Skin of body (tissue), 1 donor: ENCODE measurements at regions not wholly inside any gene's neighbourhood (a gene's known extent, or its start where the extent isn't known, plus 50 kb on each side); places are given as distances from the start of the nearest gene placed in this dataset.
A peak's percentile ranks its signal among the peaks of the same experiment; 100 is the strongest.

Experiments
- DNase-seq: peaks from one replicate; lab custom pipeline; 2025; lab: John Stamatoyannopoulos, UW

GRCh38 chr5:15447209-15447608 is 52.8 kb upstream of the FBXL7 start:
- DNase-seq, result no peak

DNA sequence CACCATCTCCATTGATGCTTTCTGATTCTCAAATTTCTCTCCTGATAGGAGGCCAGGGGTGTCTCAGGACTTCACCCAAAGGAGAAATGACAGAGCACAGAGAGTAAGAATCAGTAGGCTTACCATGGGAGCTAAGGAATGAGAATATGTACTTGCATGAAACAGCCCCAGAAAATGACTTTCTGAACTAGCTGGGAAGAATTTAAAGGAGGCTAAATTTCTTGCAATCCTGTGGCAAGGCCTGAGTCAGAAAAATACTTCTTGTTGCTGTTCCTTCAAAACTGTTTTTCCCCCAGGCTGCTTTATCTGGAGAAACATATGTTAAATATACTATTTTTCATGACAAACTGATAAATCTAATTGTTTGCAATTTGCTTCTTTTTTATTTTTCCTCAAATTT is 53.4 kb upstream of the FBXL7 start:
- no peak for DNase-seq

DNA sequence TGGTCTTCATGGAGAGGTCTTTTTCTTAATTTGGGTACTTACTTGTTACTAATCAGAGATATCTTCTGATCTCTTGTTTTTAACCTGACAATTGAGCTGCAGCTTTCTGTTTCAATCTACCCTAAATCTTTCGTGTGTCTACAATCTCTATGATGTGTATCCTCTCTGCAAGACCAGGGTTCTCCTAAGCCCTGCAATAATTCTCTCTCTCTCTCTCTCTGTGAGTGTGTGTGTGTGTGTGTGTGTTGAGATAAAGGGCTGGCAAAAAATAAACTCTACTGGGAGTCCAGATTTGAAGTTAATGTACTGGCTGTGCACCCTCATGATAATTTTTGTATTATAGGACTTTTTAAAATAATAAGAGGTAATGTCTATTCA is 57.8 kb upstream of the FBXL7 start:
- DNase-seq, result no peak

DNA sequence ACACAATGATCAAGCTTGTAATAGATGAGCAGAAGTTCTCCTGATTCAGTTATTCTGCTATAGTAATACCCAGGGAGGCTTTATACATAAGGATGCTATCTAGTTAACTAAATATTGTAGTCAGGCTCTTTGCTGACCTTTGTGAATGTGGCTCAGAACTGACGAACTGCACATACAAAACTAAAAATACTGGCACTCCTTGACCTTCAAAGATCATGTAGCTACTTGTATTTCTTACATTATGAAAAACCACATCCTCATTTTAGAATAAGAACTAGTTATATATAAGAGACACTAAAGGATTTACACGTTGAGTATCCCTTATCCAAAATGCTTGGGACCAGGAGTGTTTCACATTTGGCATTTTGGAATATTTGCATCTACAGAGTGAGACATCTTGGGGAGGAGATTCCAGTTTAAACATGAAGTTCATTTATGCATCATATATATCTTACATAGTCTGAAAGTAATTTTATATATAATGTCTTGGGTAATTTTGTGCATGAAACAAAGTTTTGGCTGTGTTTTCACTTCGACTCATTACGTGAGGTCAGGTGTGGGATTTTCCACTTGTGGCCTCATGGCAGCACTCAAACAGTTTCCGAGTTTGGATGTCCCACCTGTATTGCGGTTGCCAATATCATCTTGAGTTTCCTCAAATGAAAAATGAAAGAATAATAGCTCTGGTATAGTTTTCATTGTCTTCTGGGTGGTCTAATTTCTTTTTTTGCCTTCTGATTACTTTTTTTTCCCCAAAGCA is 58.4 kb upstream of the FBXL7 start:
- DNase-seq, result no peak

- no peak for DNase-seq
Measured at GRCh38 chr5:15440434-15440833, 59.5 kb upstream of the FBXL7 start.

- peak; percentile 19 for DNase-seq
Measured at GRCh38 chr5:15439801-15440200, 60.2 kb upstream of the FBXL7 start.

DNA sequence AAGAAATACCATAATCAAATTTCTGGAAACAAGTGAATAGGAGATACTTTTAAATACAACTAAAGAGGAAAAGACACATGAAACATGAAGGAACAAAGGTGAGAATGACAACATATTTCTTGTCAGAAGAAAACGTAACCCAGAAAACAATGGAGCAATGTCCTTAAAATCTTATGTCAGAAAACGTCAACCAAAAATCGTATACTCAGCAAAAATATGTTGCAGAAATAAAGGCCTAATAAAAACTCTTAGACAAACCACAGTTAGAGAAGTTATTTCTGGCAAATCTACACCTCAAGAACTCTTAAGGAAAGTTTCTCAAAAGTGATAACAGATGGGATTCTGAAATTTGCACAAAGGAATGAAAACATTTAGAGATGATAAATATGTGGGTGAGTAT is 66.3 kb upstream of the FBXL7 start:
- DNase-seq, result no peak

DNA sequence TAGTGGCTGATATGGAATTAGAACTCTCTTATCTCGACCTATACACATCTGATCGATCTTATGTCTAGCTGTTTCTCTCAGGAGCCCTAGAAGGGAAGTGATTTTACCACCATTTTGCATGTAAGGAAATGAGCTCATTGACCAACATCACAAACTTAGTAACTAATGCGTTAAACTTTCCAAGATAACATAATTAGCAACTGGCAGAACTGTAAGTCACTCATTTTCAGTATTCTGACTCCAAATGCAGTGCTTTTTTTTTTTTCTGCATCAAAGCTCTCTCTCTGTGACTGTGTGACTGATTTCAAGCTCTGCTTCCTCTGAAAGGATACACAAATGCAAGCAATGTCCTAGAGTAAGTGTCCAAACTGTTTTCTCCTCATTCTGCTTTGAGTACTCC is 68.1 kb upstream of the FBXL7 start:
- no peak for DNase-seq

DNA sequence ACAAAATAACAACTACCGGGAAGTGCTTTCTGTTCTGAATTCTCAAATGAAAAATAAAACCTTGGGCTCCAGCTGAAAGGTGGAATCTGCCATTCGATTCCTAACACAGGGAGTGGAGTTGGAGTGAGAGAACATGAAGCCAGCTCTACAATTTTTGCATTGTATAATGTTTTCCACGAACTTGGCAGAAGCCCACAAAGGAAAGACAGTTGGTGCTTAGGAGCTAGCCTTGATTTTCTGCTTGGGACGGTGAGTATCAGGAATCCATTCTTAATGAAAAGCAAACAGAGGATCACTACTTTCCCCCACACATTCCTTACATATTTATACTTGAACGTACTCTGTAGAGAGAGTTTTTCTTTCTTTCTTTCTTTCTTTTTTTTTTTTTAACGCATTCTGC is 74.2 kb upstream of the FBXL7 start:
- peak; percentile 39 for DNase-seq

DNA sequence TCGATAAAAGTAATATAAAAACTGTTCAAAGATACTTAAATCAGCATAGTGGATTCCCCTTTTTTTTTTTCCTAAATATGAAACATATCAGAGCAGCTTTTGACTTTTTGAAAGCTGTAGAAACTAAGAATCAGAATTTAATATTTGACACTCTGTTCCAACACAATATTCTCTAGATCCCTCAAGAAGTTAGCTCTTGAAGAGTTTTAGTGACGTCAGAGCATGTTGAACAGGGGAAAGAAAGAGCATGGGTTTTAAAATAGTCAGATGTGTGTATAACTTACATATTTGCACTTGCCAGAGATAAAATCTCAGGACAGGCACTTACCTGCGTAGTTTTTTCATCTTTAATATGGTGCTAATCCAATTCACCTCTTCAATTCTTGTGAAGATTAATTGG is 75.2 kb upstream of the FBXL7 start:
- DNase-seq, result no peak

- DNase-seq, result peak; percentile 80
Measured at GRCh38 chr5:15421921-15422412, 78.0 kb upstream of the FBXL7 start.

DNA sequence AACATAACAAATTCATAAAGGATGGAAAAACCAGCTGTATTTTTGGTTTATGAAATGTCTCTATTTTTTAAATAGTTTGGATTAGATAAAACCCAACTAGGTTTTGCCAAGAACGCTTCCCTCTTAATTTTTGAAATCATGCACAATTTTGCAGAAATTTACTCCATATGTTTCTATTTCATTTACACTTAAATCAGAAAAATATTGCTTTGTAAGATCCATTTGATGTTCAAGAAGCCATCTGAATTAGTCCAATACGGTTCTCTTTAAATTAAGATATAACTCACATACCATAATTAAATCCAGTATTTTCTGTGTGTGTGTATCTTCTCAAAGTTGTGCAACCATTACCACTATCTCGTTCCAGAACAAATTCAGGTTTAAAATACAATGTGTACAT is 78.6 kb upstream of the FBXL7 start:
- peak; percentile 80 for DNase-seq

DNA sequence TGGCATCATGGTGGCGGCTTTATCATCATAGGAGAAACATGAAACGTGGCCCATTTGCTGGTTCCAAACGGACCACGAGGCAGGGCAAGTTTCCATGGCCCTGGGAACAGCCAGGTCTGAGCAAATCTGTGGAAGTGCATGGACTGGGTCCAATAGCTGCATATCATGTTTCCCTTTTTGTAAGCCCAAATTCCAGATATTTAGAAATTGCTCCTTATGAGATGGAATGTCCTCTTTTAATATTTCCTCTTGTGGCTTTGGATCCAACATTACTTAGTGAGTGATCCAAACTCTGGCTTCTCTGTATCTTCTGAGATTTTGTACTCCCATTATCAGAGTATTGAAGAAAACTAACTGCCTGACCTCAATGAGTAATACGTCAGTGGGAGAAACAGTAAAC is 79.8 kb upstream of the FBXL7 start:
- no peak for DNase-seq

DNA sequence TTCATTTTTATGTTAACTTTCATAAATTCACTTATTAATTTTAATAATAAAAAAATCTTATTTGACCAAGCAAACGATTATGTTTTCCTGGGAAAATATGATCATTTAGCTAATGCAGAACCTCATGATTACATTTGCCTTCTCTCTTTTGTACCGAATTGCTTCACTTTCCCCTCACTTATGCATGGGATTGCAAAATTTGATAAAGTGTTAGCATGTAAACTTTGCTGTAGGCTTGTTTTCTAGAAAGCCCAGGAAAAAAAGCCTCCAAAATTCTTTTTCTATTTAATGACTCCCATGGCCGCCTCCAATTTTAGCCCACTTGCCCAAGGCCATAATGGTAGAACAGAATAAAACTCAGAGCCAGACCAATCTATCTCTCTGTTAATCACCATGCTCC is 82.8 kb upstream of the FBXL7 start:
- no peak for DNase-seq

- DNase-seq, result no peak
Measured at GRCh38 chr5:15406478-15406877, 93.5 kb upstream of the FBXL7 start.

- no peak for DNase-seq
Measured at GRCh38 chr5:15393146-15393545, 106.8 kb upstream of the FBXL7 start.

DNA sequence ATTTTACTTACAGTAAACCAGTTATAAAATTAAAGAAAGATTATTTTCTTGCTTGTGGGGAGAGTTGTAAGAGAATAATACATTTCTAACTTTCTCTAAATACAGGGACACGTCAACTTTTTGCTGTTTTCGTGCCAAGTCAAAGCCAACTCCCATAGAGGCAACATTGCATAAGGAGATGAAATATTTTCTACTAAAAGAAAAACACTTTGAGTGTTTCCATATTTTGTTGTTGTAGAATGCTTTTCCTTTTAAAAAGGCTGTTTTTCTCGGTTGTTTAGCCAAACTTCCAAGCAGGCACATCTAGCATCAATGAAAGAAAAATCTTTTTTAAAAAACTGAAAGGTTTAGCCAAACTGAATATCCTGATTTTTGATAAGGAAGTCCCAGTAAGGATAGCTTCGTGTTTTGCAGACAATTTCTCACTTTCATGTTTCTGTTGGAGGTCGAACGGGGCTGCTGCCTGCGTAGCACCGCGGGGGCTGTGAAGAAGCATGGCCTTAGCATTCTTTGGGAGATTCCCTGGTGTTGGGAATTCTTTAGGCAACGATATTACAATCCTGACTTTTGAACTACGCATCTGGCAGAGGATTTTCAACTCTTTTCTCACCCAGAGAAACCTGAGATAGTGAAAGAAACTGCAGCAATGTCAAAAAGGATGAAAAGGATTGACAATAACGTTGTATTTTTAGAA is 108.1 kb upstream of the FBXL7 start:
- no peak for DNase-seq

GRCh38 chr5:15388866-15389265 is 111.1 kb upstream of the FBXL7 start:
- DNase-seq, result peak; percentile 73

- DNase-seq, result no peak
Measured at GRCh38 chr5:15387931-15388524, 112.0 kb upstream of the FBXL7 start.

DNA sequence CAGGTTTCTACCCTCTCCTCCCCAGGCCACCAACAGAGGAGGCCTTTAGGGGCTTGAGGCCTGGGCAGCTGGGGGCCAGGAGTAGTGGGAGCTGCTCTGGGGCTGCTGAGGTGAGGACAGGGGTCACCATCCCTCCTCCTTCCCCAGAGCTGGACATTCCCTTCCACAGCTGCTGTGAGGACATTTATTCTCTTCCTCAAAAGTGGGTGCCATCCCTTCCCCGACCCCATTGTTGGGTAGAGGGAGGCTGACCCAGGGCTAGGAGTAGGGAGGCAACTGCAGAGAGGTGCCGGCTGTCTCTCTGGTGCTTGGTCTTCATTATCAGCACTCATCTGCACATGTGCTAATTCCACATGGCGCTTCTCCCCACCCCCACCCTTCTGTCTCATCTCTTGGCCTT is 113.9 kb upstream of the FBXL7 start:
- no peak for DNase-seq

- no peak for DNase-seq
Measured at GRCh38 chr5:15385553-15385952, 114.4 kb upstream of the FBXL7 start.

- DNase-seq, result no peak
Measured at GRCh38 chr5:15385037-15385436, 114.9 kb upstream of the FBXL7 start.

GRCh38 chr5:15384581-15384980 is 115.4 kb upstream of the FBXL7 start:
- no peak for DNase-seq
